NCI-H187 treated with DMSO at 0.1 percent for 48 hours (cell line): ENCODE measurements at regions not wholly inside any gene's neighbourhood (a gene's known extent, or its start where the extent isn't known, plus 50 kb on each side); places are given as distances from the start of the nearest gene placed in this dataset.

Source experiments
- DNase-seq: peaks from one replicate; lab custom pipeline; 2025; lab: John Stamatoyannopoulos, UW

DNA sequence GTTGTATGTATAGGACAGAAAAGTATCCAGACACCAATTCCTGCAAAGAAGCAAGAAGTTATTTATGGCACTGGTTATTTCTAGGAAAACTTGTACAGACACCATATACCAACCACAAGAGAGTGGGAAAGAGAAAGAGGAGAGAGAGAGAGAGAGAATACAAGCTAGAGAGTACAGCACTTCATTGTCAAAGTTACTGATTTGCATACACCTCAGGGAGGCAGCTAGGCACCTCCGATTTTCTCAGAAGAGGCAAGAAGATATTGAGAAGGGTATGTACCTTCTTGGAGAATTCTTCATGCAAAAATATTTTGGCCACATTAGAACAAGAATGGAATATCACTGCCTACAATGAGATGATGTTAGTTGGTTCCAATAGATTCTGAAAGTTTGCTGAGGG lies 333.9 kb upstream of the PIK3C3 start:
- DNase-seq: no peak

DNA sequence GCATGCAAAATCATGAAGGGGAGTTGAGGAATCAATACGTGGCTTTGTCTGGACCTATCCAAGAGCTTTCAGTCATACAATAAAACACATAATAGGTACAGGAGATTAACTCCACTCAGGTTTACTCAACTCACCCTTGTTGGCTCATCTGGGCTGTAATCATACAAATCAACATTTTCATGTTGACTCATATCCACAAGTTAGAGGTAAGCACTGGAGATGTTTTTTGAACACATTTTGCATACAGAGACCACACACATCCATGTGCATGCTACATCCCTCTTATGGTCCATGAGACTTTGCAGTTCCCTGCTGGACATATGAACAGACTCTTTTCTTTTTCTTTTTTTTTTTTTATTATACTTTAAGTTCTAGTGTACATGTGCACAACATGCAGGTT lies 336.9 kb upstream of the PIK3C3 start:
- no peak for DNase-seq

DNA sequence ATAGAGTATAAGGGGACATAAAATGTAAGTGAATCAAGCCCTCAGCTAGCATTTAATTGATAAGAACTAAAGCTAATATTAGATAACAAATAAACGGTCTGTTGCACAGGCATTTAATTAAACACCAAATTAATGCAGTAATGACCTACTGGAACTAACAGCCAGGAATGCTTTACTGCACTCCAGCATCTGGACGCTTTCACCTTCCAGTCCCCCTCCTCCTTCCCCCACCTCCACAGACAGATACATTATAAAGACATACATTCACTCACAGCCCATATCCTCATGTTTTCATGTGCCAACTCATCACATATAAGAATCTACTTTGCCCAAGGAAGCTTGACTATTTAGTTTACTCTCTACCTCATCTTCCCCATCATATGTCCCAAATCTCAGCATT lies 337.4 kb upstream of the PIK3C3 start:
- no peak for DNase-seq

DNA sequence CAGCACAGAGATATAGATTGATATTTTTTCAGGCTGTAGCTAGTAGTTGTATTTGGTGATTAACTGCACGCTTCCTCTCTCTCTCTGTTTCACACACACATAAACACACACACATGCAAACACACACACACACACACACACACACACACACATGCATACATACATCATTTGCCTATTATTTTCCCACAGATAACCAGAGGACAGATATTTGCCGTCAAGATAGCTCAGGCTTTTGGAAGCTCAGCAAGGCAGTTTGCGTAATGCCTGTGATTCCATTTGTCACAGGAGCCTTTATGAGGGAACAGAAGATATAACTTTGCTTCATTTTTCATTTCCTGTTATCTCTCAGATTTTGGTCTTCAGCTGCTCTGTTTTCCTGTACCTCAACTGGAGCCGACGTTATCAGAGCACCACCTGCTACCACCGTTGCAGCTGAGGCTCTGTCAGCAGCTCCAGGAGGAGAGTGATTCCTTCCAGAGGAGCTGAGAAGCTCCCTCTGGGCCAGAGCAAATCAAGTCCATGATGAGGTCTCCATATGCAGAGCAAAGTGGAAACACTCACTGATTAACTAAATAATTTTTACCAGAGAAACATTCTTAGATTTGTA lies 341.9 kb upstream of the PIK3C3 start:
- no peak for DNase-seq

DNA sequence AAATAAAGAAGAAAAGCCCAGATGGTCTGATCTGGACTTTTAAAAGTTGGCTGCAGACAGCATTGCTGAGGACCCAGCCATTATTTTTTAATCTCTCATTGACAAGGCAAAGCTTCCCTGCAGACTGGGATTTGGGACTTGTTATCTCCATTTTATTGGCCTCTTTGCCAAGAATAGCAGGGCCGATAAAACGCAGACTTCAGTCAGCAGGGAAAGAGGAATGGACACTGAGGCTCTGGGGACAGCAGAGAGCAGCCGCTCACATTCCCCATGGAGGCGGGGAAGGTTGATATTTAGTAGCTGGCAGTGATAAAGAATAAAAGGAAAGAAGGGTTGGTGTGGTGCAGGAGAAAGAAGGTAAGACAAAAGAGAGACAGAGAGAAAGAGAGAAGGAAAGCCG lies 350.1 kb upstream of the PIK3C3 start:
- no peak for DNase-seq

DNA sequence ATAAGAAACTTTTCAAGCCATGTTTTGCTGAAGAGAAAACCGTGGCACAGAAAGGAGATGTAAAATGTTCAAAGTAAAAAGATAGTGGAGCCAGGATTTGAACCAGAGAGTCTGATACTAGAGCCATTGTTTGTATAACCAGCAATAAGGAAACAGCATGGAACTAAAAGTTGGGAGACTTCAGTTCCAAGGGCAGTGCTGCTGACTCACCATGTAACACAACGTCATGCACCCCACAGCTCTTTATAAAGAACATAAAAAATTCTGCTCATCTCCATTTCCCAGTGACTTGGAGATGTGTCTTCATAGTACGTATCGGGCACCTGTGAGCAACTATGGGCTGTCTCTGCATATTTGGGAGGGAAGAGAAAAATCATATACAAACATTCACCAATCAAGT lies 353.0 kb upstream of the PIK3C3 start:
- no peak for DNase-seq

DNA sequence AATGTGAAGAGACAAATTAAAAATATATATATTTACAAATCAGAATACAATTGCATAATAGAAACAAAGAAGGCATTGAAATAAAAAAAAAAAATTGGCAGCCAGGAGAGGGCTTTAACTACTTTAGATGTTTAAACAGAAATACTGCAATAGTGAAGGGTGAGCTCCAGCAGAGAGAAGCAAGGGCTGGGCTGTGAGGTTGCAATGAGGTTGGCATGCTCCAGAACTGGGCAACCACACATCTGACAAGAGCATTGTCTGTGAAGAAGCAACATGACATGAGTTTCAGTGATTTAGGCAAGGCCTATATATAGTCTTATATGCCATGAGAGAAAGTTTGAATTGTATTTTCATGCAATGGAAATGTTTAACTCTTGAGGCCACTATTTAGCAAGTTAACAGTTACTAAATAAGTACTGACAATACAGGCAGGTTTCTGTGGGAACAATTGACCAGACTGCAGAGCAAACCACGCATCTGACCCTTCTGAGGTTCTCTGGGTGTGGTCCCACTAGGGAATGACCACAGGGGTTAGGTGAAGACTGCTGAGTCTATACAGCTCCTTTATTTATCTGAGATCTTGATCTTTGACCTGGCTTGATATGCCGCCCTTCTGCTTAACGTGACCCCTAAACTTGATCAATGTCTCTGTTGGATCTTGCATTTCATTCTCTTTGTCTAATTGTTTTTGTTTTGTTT lies 354.2 kb upstream of the PIK3C3 start:
- DNase-seq: no peak

DNA sequence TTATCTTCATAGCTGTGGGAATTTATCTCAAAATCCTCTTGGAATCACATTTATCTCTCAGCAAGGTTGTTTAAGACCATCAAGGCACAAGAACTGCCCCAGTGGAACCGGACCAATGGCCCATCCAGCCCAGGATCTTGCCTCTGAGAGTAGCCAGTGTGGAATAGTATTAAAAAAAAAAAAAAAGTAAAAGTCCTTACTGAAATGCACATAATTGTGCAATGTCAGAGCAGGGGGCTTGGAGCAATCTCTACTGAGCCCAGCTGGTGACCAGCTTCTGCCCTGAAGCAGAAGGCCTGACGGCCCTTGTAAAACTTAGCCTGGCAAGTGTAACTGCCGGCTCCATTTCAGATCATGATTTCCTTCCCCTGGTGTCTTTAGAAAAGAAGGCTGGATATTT lies 355.6 kb upstream of the PIK3C3 start:
- no peak for DNase-seq

DNA sequence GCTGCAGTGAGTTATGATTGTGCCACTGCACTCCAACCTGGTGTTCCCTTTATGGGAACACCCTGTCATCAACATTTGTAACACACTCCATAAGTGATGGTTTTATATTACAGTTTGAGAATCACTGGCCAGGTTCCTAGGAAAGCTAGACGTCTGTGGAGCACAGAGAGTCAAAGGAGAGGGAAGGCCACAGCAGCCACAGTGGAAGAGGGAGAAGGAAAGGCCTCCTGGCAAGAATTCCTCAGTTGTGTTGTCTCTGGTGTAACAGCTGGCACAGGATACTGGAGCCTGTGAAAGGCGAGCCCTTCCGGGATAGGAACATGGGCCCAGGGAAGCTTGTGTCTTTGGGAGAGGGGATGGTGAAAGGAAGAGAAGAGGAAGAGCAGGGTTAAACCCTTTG lies 360.5 kb upstream of the PIK3C3 start:
- DNase-seq: no peak

DNA sequence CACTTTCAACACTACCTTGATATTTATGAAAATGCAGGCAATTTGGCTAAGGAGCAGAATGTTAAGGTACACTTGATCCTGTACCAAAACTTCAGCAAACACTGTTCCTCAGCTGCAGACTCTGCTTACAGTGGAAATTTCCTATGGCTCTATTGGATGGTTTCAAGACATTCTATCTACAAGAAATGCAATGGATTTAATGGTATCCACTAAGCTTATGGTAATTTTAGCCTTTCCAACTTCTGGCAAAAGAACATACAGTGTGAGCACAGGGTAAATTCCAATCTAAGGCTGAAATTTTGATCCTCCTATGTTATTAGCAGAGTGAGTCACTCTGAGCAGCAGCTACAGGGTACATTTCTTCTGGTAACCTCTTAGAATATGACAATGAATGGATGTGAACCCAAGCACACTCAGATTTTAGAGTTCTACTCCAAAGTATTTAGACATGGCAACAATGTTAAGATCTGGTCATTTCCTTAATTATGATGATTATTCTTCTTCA lies 361.8 kb upstream of the PIK3C3 start:
- DNase-seq: no peak

DNA sequence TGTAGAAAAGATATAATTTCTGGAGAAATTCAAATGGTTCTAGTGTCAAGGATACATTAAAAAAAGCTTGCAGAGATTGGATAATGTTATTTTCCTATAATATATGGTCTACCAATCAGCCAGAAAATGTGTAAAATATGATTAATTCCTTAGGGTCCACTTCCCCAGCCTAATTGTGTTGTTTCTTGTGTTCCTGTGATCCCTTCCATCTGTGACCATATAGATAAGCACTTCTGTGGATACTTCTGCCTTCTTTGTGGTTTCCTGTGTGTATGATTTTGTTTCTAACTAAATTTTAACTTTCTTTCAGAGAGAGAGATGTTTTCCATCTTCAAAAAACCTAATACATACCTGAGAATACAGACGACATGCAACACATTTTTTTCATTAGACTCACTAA lies 367.1 kb upstream of the PIK3C3 start:
- DNase-seq: no peak

DNA sequence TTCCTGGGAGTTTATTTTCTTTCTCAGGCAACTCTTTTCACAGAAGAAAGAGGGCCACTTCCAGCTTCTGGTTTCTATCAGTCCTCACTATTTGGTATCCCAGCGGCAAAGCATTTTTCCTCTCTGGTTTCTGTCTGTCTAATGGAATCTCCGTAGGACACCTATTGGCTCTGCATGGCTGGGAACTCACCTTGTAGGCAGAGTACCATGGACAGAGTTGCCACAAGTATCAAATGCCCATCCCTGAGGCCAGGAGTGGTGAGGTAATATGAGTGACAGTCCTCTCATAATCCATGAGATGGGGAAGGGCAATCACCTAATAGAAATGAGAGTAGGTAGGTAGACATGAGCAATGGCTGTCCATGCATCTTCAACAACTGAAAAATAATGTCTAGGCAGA lies 369.5 kb upstream of the PIK3C3 start:
- DNase-seq: no peak

DNA sequence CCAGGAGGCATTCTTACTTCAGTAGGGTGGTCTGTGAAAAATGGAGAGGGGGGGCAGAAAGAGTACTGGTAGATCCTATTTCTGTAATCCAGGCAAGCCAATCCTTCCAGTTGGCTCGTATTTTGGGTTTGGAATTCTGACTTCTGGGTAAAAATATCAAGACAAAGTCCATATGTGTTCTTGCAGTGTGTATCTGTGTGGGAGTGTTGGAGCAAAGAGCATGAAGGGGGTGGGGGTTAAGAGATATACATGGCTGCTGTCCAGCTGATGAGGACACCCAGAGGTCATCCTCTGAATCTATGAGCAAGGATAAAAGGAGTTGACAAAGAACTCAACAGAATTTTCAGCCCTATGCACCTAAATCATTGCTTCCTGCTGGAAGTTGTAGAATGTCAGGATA lies 375.8 kb upstream of the PIK3C3 start:
- no peak for DNase-seq

DNA sequence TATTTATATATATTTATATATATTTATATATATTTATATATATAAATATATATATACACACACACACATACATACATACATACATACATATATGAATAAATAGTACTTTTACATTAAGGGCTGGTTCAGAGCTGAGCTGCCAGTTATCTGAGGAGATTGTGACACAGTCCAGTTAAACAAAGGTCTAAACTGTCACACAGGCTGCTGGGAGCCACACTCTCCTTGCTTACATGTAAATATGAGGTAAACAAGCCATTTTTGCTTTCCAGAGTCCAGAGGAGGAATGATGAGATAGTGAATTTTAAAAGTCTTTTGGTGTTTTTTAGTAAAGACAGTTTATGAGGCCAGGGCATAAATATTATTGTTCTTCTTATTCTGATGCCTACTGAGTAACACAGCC lies 377.5 kb upstream of the PIK3C3 start:
- DNase-seq: no peak

DNA sequence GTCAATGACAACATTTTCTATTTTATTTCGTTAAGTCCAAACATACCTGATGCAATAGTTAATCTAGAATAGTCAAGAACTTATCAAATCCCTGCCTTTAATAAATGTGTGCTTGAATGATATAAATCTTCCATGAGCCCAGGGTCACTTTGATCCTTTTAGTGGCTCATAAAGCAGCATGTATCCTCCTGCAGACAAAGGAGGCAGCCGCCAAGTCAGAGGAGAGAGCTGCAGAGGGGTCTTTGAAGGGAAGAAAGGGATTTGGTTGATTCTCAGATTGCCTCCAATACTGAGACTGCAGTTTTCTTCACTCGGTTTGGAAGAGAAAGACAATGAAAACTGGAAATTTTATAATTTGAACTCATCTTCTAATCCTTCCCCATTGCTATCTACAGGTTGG lies 378.4 kb upstream of the PIK3C3 start:
- DNase-seq: no peak

DNA sequence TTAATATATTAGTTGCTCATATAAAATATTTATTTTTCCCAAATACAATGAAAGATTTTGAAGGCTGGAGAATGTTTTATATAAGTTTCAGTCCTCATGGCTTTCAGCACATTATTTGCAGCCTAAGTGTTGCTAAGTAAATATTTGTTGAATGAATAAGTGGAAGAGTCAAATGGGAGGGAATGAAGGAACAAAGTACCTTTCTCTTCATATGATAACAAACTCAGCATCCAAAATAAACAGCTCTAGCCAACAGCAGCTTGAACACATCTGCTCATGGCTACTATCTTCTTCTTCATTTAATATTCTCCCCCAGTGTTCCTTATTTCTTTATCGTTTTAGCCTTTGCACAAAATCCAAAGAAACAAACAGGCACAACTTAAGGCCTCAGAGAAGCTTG lies 385.2 kb upstream of the PIK3C3 start:
- DNase-seq: no peak

DNA sequence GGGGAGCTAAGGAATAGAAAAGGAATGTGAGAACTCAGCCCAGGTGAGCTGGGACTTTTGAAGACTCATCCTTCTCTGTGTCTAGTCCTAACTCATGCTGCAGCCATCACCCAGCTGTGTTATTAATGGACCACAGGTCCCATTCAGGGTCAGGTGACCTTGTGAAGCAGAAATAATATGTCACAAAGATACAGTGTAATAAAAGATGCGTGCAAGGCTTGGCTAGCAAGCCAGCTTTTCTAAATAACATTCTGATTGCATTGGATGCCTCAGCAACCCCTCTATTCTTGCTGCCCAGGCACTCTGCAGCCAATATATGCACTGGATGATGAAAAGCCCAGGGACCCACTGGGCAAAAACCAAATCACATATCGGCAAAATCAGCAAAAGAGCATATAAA lies 393.1 kb upstream of the PIK3C3 start:
- no peak for DNase-seq

DNA sequence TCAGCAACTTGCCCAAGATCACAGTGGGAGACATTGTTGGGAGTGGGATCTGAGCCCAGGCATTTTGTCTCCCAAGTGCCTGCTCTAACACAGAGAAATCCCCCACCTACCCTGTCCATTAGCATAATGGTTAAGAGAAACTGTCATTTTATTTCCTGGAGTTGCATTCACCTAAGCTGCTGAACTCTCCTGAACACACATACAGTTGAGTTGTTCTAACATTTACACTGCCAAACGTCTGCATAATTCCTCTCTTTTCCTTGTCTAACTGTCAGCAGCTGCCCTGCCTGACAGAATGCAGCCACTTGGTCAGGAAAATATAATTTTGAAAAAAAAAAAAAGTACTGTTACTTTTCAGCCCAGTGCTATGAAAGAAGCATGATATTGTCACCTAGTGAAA lies 396.3 kb upstream of the PIK3C3 start:
- no peak for DNase-seq

DNA sequence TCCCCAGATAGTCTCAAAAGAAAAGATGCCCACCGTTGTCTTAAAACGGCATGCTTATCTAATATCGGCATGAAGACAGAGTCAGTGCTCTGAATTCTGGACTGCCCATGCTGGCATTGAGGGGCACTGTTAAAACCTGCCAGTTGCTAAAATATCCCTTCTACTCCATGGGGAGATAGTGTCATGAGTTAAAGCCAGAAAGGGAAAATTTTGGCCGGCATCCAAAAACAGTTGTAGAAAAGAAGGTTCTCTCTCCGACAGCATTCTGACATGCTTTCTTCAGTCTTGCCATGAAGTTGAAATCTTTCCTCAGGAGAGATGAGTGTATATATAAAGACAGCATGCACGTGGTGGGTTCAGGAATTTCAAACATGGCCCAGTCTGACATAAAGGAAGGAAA lies 401.3 kb upstream of the PIK3C3 start:
- DNase-seq: no peak

DNA sequence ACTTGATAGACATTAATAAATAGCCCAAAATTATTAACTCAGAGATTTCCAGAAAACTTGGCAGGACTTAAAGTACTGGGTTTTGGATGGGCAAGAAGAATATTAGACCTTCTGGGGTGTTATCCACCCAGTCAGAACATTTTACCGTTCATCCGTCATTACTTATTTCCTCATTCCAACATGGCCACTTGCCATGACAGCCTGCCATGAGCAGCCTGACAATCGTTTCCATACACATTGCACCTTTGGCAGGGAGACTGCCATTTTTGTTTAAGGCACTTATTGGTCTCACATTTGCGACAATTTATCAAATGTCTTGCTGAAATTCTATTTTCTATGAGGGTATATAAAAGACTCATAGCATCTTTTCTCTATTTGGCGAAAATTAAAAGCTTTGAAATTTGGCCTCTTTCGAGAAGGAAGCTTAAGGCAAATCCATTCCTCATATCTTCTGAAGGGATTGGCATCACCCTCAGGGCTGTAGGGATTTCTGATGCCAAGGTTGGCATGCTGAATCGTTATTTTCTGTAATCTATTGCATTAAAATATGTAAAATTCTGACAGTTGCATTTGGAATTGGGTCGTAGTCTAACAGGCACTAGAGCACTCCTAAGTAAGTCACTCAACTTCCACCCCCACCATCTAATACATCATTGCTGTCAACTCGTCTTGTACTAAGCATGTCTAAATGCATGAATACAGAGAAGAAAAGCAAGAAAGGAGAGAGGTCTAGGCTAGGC lies 406.3 kb upstream of the PIK3C3 start:
- no peak for DNase-seq

DNA sequence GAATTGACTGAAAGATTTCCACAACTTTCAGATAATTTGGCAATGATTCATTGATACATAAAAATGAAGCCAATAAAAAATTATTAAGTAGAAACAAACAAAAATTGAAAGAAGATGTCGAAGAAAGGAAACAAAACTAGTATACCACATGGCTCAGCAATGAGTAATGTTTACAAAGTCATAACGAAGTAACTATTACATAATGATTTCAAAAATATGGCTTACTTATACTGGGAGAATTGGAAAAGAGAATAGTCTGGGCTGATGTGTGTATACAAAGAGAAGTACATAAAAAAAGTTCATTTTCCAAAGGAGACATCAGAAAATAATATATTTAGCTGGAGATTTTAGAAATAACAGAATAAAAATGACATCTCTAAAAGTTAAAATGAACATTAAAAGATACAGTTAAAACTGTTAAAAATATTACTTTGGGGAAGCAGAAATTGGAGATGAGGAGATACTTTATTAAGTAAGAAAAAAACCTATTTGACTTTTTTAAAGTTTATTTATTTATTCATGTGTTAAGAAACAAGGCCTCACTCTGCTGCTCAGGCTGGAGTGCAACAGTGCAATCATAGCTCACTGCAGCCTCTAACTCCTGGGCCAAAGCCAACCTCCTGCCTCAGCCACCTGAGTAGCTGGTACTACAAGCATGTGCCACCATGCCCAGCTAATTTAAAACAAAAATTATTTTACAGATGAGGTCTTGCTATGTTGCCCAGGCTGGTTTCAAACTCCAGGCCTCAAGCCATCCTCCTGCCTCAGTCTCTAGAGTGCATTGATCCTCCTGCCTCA lies 409.7 kb upstream of the PIK3C3 start:
- no peak for DNase-seq

DNA sequence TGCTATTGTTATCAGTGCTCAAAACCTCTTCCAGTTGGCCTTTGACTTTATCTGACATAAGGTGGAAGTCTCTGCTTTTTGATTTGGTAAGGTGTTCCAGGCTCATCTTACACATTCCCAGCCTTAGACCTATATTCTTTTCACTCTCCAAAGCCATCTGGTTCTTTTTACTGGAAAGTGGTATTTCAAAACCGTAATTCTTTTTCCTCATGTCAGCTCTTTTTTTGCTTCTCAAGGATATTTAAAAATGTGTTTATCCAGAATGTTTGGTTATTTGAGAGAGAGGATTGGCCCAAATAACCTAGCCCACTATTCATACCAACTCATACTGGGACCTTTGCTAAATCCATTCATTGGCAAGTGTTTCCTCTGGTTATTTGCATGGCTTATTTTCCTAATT lies 411.2 kb upstream of the PIK3C3 start:
- no peak for DNase-seq
